Stimulated activated CD8-positive, alpha-beta memory T cell treated with anti-CD3 and anti-CD28 coated beads, Interleukin-4, amount 100 ng/mL, for 24 hours (primary cell): ENCODE measurements at regions not wholly inside any gene's neighbourhood (a gene's known extent, or its start where the extent isn't known, plus 50 kb on each side); places are given as distances from the start of the nearest gene placed in this dataset.

Source experiments
- DNase-seq: peaks from one replicate; pipeline ENCODE4 v3.0.0-alpha.2; 2020; ENCODE audit warnings: low read depth

- no peak for DNase-seq
Measured at GRCh38 chr10:44435196-44435595, 50.3 kb upstream of the CXCL12 start.

GRCh38 chr10:44436240-44436639, 51.3 kb upstream of the CXCL12 start:
- DNase-seq = no peak

DNA sequence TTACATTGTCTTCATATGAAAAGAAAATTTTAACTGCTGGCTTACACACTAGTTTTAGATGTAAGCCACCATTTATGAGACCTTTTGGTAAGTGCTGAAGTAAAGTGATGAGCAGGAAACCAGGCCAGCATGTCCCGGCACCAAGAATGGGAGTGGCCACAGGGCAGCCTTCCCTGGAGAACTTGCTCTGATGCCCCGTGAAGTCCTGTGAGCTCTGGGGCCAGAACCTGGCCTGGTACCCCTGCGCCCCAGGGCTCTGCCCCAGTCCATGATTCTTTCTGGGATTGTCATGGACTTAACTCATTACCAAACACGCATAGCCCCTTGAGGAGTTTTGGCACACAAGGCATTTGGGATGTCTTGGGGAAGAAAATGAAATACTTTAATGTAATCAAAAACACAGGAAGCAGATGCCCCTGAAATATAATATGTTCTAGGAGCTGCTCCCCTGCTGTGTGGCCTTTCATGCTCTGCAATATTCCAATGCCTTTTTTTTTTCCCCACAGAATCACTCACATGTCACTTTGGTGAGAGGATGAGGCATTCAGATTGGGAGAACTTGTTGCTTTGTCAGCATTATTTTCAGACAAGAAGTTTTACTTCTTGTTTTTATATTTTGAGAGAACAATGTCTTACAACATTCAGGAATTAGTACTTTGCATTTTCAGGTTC, 53.1 kb upstream of the CXCL12 start:
- no peak for DNase-seq

DNA sequence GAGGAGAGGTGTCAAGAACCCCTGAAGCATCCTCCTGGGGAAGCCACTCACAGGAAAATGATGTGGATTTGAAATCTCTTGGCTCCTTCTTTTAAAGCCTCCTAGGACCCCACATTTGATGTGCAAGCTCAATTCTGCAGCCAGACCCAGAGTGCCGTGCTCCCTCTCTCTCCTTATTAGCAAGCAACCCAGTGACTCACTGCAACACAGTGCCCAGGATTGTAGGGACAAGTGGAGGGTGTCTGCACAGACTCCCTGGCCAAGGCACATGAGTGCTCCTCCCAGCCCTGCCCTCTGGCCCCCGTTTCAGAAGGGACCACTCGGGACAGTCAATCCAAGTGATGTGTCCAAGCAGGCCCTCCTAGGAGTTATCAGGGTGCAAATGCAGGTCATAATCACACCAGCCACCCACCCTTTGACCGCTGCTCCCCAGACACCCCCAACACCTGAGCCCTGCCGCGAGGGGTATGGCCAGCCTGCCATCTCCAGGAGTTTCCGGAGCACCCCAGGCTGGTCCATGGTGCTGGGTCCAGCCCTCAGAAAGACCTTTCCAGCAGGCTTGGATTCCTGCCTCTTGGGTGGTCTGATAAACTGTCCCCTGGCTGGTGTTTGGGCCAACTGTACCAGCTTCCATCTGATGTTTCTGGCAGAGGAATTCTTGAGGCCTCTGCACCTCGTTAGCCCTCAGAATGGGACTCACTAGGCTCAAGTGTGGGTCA, 54.5 kb upstream of the CXCL12 start:
- DNase-seq = no peak

DNA sequence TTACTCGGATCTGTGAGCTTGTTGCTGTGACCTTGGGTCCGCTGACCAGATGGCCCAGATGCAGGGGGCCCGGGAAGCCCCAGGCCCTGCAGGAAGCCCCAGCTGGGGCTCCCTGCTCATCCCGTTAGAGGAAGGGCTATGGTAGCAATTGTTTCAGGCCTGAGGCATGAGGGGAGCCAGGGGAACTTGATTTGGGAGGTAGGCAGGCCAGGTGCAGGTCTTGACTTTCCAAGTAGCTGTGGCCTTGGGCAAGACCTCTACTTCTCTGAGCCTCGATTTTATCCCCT, 55.0 kb upstream of the CXCL12 start:
- DNase-seq = no peak

DNA sequence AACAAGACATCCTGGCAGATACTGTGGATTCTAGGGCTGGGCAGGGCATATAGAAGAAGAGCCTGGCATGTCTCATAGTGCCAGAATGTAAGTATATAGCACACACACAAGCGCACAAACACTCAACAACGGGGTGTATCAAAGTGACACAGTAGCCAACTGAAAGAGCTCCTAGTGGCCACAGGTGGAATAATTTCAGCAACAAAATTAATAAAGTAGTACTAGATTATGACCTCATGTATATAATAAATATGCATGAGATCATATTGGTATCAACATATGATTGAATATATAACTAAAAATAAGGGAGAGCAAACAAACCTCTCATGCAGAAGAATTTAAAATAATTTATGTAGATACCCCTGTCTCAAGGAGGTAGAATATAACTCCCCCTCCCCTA, 72.4 kb upstream of the CXCL12 start:
- no peak for DNase-seq

DNA sequence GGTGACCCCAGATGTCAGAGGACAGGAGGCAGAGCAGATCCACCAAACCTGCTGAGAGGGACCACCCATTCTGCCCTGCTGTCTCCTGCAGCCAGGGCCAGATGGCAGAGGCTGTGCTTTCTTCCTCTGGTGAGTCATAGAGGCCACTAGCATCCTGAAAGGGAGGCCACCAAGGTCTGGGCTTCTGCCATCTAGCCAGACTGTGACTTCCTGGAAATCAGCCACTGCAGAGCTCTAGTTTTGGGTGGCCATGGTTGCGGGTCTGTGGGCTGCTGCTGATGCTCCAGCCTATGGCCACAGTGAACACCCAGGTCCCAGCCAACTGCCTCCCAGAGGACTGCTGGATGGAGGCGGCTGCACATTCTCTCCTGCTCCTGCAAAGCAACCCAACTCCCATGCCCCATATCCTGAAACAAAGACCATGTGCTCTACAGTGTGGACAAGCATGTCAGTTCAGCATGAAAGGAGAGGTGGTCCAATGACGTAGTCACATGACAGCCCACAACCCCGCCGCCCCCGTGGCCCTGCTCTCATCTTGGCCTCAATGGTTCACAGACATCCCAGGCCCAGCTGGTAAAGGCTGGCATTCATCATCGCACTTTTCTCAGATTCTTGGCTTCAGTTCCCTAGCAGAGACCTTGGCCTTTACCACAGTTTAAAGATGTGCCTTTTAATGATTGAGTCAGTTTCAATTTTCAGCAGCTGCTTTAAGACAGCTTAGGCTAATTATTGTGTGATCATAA, 73.9 kb upstream of the CXCL12 start:
- no peak for DNase-seq

DNA sequence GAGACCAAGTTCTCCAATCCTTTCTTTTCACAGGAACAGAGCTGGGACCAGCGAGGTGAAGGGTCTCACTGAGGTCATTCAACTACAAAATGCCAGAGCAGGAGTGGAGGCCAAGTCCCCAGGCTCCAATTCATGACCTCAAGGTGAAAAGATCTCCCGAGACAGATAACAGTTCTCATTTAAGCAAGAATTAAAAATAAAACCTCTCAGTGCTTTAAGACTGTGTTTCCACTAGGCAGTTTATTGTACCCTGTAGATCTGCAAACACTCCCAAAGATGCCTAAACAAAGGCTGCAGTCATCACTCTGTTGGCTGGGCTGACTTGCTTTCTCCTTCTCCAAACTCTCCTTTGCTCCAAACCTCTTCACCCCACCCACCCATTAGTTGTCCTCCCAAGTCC, 74.8 kb upstream of the CXCL12 start:
- no peak for DNase-seq

- no peak for DNase-seq
Measured at GRCh38 chr10:44460416-44460815, 75.5 kb upstream of the CXCL12 start.

GRCh38 chr10:44462338-44462914, 77.5 kb upstream of the CXCL12 start:
- DNase-seq = no peak

GRCh38 chr10:44463511-44464121, 78.7 kb upstream of the CXCL12 start:
- no peak for DNase-seq

DNA sequence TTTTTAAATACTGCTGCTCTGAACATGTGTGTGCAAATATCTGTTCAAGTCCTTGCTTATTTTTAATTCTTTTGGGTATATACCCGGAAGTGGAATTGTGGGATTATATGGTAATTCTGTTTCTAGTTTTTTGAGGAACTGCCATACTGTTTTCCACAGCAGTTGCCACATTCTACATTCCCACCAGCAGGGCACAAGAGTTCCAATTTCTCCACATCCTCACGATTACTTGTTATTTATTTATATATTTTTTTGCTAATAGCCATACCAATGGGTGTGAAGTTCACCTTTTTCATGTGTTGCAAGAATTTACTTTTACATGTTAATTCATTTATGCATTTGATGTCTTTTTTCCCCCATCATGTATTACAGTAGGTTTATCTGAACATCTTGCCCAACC, 79.6 kb upstream of the CXCL12 start:
- no peak for DNase-seq

- DNase-seq = no peak
Measured at GRCh38 chr10:44465401-44466115, 80.7 kb upstream of the CXCL12 start.

DNA sequence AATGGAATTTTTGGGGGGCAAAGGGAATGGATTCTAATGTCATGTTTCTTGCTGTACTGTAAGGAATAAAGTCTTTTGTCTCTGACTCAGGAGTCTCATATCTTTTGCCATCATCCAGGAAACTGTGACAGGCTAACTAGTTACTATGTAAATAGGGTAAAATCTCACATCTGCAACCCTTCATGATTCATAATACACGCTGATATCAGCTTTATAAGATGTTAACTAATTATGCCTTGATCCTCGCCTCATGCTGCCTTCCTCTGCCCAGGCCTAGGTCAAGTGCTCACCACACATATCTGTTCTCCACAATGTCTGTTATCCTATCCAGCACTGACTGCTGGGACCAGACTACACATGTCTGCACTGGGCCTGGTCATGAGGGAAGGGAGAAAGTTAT, 81.3 kb upstream of the CXCL12 start:
- no peak for DNase-seq

DNA sequence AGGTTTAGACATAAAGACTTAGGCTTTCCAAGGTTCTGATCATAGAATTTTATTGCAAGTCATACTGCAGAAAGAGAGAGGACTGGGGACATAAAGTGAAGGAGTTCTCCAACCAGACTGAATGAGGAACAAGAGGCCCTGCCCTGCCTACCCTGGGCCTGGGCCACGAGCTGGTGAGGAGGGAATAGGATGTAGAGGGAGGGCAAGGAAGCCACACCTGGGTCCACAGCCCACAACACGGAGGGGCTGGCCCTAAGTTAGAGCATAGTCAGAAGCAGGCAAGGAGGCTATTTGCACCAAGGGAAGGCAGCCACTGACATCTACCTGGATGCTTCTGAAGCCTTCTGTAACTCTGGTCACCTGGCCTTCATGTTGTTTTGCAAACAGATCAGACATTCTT, 82.2 kb upstream of the CXCL12 start:
- no peak for DNase-seq

DNA sequence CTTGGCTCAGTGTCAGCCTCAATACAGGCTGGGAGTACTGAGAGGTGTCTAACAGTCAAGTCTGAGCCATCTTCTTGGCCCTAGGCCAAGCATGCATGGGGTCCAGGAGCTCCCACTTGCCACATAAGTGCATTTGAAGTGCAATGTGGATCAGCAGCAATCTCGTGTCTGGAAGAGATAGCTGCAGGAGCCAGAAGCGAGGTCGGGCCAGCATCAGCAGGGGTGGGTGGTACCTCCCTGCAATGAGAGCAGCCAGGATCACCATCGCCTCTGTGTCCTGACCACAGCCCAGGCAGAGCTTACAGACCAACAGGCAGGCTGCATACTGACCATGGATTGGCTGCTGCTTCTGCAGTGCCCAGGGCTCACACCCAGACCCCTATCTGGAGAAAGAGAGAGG, 83.0 kb upstream of the CXCL12 start:
- no peak for DNase-seq

DNA sequence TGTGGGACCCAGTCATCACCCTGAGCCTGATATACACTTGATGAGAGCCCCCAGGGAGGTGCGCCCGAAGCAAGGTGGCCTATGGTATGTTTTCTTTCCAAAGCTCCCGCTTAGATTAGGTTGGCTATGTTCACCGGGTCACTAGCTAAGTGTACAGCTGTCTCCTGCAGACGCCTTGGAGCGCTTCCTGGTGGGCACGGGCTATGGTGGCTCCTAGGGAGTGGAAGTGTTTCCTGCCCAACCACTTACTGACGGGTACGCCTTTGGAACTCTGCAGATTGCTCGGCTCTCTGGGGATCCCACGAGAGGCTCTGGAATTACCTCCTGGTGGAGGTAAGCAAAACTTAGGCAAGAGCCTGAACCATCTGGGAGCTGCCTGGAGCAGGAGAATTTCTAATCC, 83.6 kb upstream of the CXCL12 start:
- no peak for DNase-seq

GRCh38 chr10:44468965-44469364, 84.1 kb upstream of the CXCL12 start:
- no peak for DNase-seq

- no peak for DNase-seq
Measured at GRCh38 chr10:44470784-44471183, 85.9 kb upstream of the CXCL12 start.

- DNase-seq = no peak
Measured at GRCh38 chr10:44471410-44471809, 86.5 kb upstream of the CXCL12 start.

- DNase-seq = no peak
Measured at GRCh38 chr10:44473146-44473545, 88.2 kb upstream of the CXCL12 start.

DNA sequence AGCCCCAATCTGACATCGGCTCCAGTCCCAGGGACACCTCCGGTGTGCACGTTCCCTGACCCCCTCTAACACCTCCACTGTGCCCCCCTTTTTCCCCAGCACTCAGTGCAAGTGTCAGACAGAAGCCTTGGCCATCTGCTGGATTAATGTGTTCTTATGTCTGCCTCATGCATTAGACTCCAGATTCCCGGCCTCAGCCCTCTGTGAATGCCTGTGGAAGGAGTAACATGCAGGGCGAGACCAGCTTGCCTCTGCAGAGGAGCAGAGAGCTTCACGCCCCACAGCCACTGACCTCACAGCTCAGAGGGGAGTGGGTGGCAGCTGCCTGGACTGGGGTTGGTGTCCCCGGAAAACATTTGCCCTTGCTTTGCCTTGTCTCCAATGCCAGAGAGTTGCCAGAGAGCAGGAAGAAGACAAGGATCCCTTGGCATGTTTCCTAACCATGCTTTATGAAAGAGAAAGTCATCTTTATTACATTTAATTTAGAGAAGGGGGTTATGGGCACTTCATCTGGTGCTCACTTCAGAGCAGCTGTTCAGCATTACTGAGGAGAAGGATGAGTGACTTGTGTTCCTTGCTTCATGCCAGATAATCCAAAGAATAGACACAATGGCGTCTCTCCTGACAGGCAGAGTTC, 91.6 kb upstream of the CXCL12 start:
- no peak for DNase-seq
